Parathyroid adenoma (tissue), 2 donors: ENCODE measurements at regions not wholly inside any gene's neighbourhood (a gene's known extent, or its start where the extent isn't known, plus 50 kb on each side); places are given as distances from the start of the nearest gene placed in this dataset.

Source experiments
- H2AFZ ChIP-seq: fragments of 300-600 bp; sonication (generic); one replicate; pipeline ENCODE4 v1.7.0; 2017; ENCODE audit warnings: antibody characterized with exemption, mild to moderate bottlenecking
- H3K27ac ChIP-seq: fragments of 300-600 bp; sonication (generic); one replicate; pipeline ENCODE4 v1.7.0; 2017
- H3K27me3 ChIP-seq: fragments of 300-600 bp; sonication (generic); one replicate; pipeline ENCODE4 v1.7.0; 2017; ENCODE audit warnings: low read length; ENCODE audit not compliant: control insufficient read depth, insufficient read depth
- H3K36me3 ChIP-seq: fragments of 300-600 bp; sonication (generic); one replicate; pipeline ENCODE4 v1.7.0; 2017; ENCODE audit warnings: low read length; ENCODE audit not compliant: control insufficient read depth, insufficient read depth
- H3K4me1 ChIP-seq: fragments of 300-600 bp; sonication (generic); one replicate; pipeline ENCODE4 v1.7.0; 2017; ENCODE audit warnings: control low read depth
- H3K4me2 ChIP-seq: fragments of 300-600 bp; sonication (generic); one replicate; pipeline ENCODE4 v1.7.0; 2017; ENCODE audit warnings: low read length
- H3K4me3 ChIP-seq: fragments of 300-600 bp; sonication (generic); one replicate; pipeline ENCODE4 v1.7.0; 2017; ENCODE audit warnings: low read depth, low read length
- H3K79me2 ChIP-seq: fragments of 300-600 bp; sonication (generic); one replicate; pipeline ENCODE4 v1.7.0; 2017; ENCODE audit warnings: control low read depth
- H3K9ac ChIP-seq: fragments of 300-600 bp; sonication (generic); one replicate; pipeline ENCODE4 v1.7.0; 2017; ENCODE audit warnings: mild to moderate bottlenecking
- H3K9me3 ChIP-seq: fragments of 300-600 bp; sonication (generic); one replicate; pipeline ENCODE4 v1.7.0; 2017; ENCODE audit warnings: low read length; ENCODE audit not compliant: control insufficient read depth
- TF ChIP-seq, protein P1 (sequence below): fragments of 300-600 bp; sonication (generic); IDR thresholded peaks from one replicate; pipeline ENCODE4 v1.7.0; 2017; ENCODE audit warnings: antibody characterized with exemption, mild to moderate bottlenecking
- donor health status: primary hyperparathyroidism.

DNA sequence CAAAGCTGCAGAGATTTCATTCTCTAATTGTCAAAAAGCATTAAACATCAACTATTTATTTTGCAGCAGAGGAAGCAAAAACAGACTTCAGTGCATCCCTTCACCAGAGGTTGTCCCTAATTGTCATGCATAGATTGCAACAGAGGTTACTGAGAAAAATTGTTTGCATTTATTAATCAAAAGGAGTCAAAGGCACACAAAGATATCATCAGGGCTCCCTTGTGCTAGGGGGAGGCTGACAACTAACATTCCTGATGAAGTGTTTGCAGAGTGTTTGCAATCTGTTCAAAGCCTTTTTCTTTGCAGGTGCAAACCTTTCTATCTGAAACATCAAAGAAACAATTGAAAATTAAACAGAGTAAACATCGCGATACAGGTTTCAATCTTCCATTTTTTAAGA, 227.5 kb downstream of the TEX36 start:
- no peaks in the 10 kb centered on the region for H3K4me1 ChIP-seq
- TF ChIP-seq, protein P1, sequence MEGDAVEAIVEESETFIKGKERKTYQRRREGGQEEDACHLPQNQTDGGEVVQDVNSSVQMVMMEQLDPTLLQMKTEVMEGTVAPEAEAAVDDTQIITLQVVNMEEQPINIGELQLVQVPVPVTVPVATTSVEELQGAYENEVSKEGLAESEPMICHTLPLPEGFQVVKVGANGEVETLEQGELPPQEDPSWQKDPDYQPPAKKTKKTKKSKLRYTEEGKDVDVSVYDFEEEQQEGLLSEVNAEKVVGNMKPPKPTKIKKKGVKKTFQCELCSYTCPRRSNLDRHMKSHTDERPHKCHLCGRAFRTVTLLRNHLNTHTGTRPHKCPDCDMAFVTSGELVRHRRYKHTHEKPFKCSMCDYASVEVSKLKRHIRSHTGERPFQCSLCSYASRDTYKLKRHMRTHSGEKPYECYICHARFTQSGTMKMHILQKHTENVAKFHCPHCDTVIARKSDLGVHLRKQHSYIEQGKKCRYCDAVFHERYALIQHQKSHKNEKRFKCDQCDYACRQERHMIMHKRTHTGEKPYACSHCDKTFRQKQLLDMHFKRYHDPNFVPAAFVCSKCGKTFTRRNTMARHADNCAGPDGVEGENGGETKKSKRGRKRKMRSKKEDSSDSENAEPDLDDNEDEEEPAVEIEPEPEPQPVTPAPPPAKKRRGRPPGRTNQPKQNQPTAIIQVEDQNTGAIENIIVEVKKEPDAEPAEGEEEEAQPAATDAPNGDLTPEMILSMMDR = no peak
- H3K27ac ChIP-seq = no peak overlapping the region
- peak overlapping the region; percentile 6 for H3K4me2 ChIP-seq
- H3K79me2 ChIP-seq = no peaks in the 10 kb centered on the region
- no peak overlapping the region for H3K9ac ChIP-seq
- no peaks in the 10 kb centered on the region for H3K36me3 ChIP-seq
- no peak overlapping the region for H2AFZ ChIP-seq
- no peaks in the 10 kb centered on the region for H3K9me3 ChIP-seq
- no peaks in the 10 kb centered on the region for H3K27me3 ChIP-seq
- H3K4me3 ChIP-seq = no peak overlapping the region

DNA sequence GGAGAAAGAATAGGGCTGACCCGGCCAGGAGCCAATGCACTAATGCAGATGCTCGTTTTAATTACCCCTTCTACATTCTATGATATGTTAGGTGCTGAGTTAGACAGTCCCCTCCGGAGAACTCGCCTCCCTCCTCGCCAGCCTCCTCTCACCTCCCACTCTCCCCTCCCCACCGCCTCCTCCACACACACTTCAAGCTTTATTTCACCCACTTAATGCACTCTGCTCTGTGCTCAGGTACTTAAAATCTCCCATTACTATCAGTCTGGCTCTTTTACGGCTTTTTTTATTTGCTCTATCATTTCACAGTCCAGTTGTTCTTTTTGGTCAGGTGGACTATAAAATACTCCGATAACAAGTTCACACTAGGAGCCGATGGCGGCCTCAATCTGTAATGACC, 231.6 kb downstream of the TEX36 start:
- no peaks in the 10 kb centered on the region for H3K27me3 ChIP-seq
- H3K9me3 ChIP-seq = no peaks in the 10 kb centered on the region
- H2AFZ ChIP-seq = no peak overlapping the region
- H3K36me3 ChIP-seq = no peaks in the 10 kb centered on the region
- TF ChIP-seq, protein P1 = no peak
- H3K4me3 ChIP-seq = no peak overlapping the region
- no peak overlapping the region for H3K4me2 ChIP-seq
- no peak overlapping the region for H3K9ac ChIP-seq
- no peak overlapping the region for H3K27ac ChIP-seq
- H3K79me2 ChIP-seq = no peaks in the 10 kb centered on the region
- H3K4me1 ChIP-seq = no peaks in the 10 kb centered on the region

DNA sequence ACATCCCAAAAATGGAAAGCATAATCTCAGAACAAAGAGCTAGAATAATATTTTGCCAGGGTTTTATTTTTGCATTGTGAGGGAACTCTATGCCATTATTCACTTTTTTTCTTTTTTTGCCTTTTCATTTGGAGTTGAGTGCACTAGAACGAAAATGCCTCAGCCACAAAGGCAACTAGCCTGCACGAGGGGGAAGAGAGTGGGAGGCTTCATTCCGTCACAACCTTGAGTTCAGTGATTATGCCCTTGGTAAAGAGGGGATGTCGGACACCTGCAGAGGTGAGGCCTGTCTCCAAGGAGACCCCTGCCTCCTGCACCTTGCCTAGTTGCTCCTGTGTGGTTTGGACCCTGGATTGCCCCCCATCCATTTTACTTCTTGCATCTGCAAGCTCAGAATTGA, 232.7 kb downstream of the TEX36 start:
- Histone ChIP-seq H3K4me2 (no peak overlapping the region), H3K4me3 (no peak overlapping the region), H3K36me3 (no peaks in the 10 kb centered on the region), H2AFZ (no peak overlapping the region), H3K27me3 (no peaks in the 10 kb centered on the region), H3K9me3 (no peaks in the 10 kb centered on the region), H3K4me1 (no peaks in the 10 kb centered on the region), H3K79me2 (no peaks in the 10 kb centered on the region), H3K27ac (no peak overlapping the region), H3K9ac (no peak overlapping the region)
- TF ChIP-seq, protein P1 = no peak

DNA sequence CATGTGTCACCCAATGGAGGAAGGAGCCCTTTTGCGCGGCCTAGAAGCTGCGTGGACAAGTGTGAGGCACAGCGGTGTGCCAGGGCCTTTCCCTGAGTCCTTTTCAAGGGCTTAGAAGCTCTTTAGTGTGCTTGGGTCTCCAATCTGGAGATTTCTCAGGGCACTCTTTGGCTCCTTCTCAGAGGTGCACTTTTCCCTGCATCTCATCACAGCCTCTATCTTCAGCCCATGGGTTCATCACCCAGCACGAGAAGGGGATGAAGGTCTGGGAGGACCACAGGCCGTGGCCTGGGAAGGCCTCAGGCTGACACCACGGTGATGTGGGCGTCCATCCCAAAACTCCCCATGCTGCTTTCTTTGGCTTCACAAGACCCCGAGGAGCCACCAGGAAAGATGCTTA, 233.4 kb downstream of the TEX36 start:
- Histone ChIP-seq H3K9ac (no peak overlapping the region), H3K4me2 (no peak overlapping the region), H3K4me1 (no peaks in the 10 kb centered on the region), H3K27me3 (no peaks in the 10 kb centered on the region), H3K4me3 (no peak overlapping the region), H3K9me3 (no peaks in the 10 kb centered on the region), H3K27ac (no peak overlapping the region), H2AFZ (no peak overlapping the region), H3K36me3 (no peaks in the 10 kb centered on the region), H3K79me2 (no peaks in the 10 kb centered on the region)
- TF ChIP-seq, protein P1 = no peak

DNA sequence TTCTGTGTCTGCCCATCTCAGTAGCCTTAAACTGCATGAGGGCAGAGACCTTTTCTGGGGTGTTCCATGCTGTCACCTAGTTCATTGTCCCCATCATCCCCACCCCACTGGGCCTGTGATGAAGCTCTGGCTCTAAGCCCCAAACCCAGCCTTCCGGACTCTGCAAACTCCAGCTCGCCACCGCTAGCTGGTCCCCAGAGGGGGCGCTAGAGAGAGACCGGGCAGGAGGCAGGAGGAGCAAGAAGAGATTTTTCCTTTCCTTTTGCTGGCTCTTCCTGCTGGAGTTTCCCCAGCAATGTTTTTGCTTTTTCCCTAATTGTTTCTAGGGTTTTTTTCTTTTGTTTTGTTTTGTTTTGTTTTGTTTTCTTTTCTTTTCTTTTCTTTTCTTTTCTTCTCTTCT, 234.4 kb downstream of the TEX36 start:
- H3K27me3 ChIP-seq = no peaks in the 10 kb centered on the region
- H3K27ac ChIP-seq = no peak overlapping the region
- H3K4me2 ChIP-seq = no peak overlapping the region
- no peaks in the 10 kb centered on the region for H3K9me3 ChIP-seq
- no peaks in the 10 kb centered on the region for H3K4me1 ChIP-seq
- H2AFZ ChIP-seq = no peak overlapping the region
- no peaks in the 10 kb centered on the region for H3K79me2 ChIP-seq
- no peaks in the 10 kb centered on the region for H3K36me3 ChIP-seq
- no peak overlapping the region for H3K4me3 ChIP-seq
- no peak overlapping the region for H3K9ac ChIP-seq
- TF ChIP-seq, protein P1 = no peak
